Endothelial cell (in vitro differentiated cells): ENCODE measurements at regions not wholly inside any gene's neighbourhood (a gene's known extent, or its start where the extent isn't known, plus 50 kb on each side); places are given as distances from the start of the nearest gene placed in this dataset.
"Not testable (repeated sequence)": the region's sequence is repeated elsewhere in the genome, so short reads cannot be mapped to it uniquely, and the experiment has no call there.

Experiments used
- DNase-seq: peaks from one replicate; pipeline ENCODE4 v3.0.0; 2021; ENCODE audit warnings: low spot score
- H3K27ac Mint-ChIP-seq: one replicate; pipeline ENCODE4 v1.8.0; 2021; ENCODE audit warnings: mixed read lengths, inconsistent platforms; ENCODE audit not compliant: unreplicated experiment
- H3K27me3 Mint-ChIP-seq: one replicate; pipeline ENCODE4 v1.8.0; 2021; ENCODE audit warnings: mild to moderate bottlenecking, moderate library complexity, mixed read lengths, inconsistent platforms; ENCODE audit not compliant: unreplicated experiment
- H3K36me3 Mint-ChIP-seq: one replicate; pipeline ENCODE4 v1.8.0; 2021; ENCODE audit warnings: mild to moderate bottlenecking, low read depth, mixed read lengths, inconsistent platforms; ENCODE audit not compliant: unreplicated experiment
- H3K4me1 Mint-ChIP-seq: one replicate; pipeline ENCODE4 v1.8.0; 2021; ENCODE audit warnings: mild to moderate bottlenecking, mixed read lengths, inconsistent platforms; ENCODE audit not compliant: unreplicated experiment
- H3K4me3 Mint-ChIP-seq: one replicate; pipeline ENCODE4 v1.8.0; 2021; ENCODE audit warnings: mild to moderate bottlenecking, mixed read lengths, inconsistent platforms; ENCODE audit not compliant: unreplicated experiment
- H3K9me3 Mint-ChIP-seq: one replicate; pipeline ENCODE4 v1.8.0; 2021; ENCODE audit warnings: mixed read lengths, inconsistent platforms; ENCODE audit not compliant: unreplicated experiment
- CTCF ChIP-seq: fragments of 200-600 bp; sonication (generic); IDR thresholded peaks from one replicate; pipeline ENCODE4 v1.5.0; 2021; ENCODE audit warnings: antibody characterized with exemption; ENCODE audit not compliant: unreplicated experiment

DNA sequence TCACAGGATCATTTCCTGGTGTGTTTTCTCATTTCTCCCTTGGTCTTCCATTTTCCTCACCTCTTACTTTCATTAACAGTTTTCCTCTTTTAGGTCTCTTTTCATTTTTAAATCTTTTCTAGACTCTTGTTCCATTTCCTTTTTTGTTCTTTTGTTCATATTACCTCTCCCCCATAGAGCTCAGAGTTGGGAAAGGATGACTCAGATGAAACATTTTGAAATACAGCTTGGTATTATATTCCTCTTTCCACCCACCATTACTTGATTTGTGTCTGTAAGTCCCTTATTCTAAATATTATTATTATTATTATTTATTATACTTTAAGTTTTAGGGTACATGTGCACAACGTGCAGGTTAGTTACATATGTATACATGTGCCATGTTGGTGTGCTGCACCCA lies 153.1 kb downstream of the VGLL3 start:
- DNase-seq = no peak
- H3K4me3 Mint-ChIP-seq = no peak overlapping the region
- no peaks in the 10 kb centered on the region for H3K4me1 Mint-ChIP-seq
- H3K27me3 Mint-ChIP-seq = no peaks in the 10 kb centered on the region
- H3K27ac Mint-ChIP-seq = no peak overlapping the region
- no peaks in the 10 kb centered on the region for H3K36me3 Mint-ChIP-seq
- no peak for TF ChIP-seq CTCF
- H3K9me3 Mint-ChIP-seq = no peaks in the 10 kb centered on the region

DNA sequence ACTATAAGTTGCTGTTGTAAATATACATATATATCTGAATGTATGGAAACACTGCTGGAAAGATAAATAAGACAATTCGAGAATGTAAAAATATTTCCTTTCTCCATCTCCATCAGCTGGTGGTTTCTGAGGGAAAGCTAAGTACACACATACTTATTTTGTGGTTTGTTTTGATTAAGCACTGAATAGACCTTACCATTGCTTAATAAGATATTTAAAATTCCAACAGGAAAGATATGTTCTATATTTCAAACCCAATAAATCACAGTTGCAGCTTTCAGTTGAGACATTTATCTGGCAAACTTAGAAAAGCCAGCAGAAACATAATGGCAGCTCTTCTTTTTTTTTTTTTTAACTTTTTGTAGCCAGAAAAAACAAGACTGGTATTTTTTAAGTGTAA lies 160.4 kb downstream of the VGLL3 start:
- no peak overlapping the region for H3K27ac Mint-ChIP-seq
- DNase-seq = no peak
- H3K9me3 Mint-ChIP-seq = no peaks in the 10 kb centered on the region
- no peak for TF ChIP-seq CTCF
- H3K4me3 Mint-ChIP-seq = no peak overlapping the region
- no peaks in the 10 kb centered on the region for H3K36me3 Mint-ChIP-seq
- H3K4me1 Mint-ChIP-seq = no peaks in the 10 kb centered on the region
- H3K27me3 Mint-ChIP-seq = no peaks in the 10 kb centered on the region

- no peak for DNase-seq
- Mint-ChIP-seq H3K9me3 (no peaks in the 10 kb centered on the region), H3K27me3 (no peaks in the 10 kb centered on the region), H3K4me1 (no peaks in the 10 kb centered on the region), H3K36me3 (no peaks in the 10 kb centered on the region), H3K27ac (no peak overlapping the region), H3K4me3 (no peak overlapping the region)
- no peak for TF ChIP-seq CTCF
These were observed 162.2 kb downstream of the VGLL3 start for GRCh38 chr3:86828751-86829150.

DNA sequence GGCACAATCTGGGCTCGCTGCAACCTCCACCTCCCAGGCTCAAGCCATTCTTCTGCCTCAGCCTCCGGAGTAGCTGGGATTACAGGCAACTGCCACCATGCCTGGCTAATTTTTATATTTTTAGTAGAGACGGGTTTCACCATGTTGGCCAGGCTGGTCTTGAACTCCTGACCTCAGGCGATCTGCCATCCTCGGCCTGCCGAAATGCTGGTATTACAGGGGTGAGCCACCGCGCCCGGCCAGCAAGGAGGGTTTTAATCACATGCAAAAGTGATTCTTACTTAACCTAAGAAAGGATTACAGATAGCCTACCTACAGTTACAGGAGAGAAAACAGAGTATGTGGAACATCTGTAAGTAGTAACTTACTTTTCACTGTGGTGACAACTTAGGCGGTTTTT lies 163.4 kb downstream of the VGLL3 start:
- not testable (repeated sequence) for H3K4me1 Mint-ChIP-seq, H3K27me3 Mint-ChIP-seq

GRCh38 chr3:86826292-86826691 lies 164.7 kb downstream of the VGLL3 start:
- Mint-ChIP-seq H3K4me3 (no peak overlapping the region), H3K9me3 (no peaks in the 10 kb centered on the region), H3K27me3 (no peaks in the 10 kb centered on the region), H3K27ac (no peak overlapping the region), H3K4me1 (no peaks in the 10 kb centered on the region), H3K36me3 (no peaks in the 10 kb centered on the region)
- no peak for TF ChIP-seq CTCF
- no peak for DNase-seq

More for the DNA sequence above, 163.4 kb downstream of the VGLL3 start:
- not testable (repeated sequence) for H3K27ac Mint-ChIP-seq, H3K36me3 Mint-ChIP-seq, H3K9me3 Mint-ChIP-seq, H3K4me3 Mint-ChIP-seq, DNase-seq

DNA sequence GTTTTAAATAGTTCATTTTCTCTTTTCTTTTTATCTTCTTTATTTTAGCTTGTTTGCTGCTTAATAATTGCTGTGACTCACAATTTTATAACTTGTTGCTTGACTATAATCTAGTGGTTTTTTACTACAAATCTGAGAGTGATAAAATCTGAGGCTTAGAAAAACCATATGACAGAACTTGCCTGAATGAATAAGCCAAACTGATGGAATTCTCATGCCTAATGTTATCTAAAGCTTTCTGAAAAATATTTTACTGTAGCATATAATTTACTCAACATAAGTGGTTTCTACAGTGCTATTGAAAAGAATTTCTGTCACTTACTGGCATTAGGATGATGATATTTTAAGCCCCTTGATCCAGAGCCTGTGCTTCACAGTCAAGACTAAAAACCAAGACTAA lies 175.1 kb downstream of the VGLL3 start:
- H3K4me3 Mint-ChIP-seq = no peak overlapping the region
- DNase-seq = no peak
- H3K9me3 Mint-ChIP-seq = no peaks in the 10 kb centered on the region
- peaks cover 7% of the 10 kb centered on the region for H3K4me1 Mint-ChIP-seq
- H3K27ac Mint-ChIP-seq = no peak overlapping the region
- no peaks in the 10 kb centered on the region for H3K36me3 Mint-ChIP-seq
- no peak for TF ChIP-seq CTCF
- peaks cover 1% of the 10 kb centered on the region for H3K27me3 Mint-ChIP-seq
